Right ventricle myocardium inferior (tissue), 1 donor: ENCODE measurements at regions not wholly inside any gene's neighbourhood (a gene's known extent, or its start where the extent isn't known, plus 50 kb on each side); places are given as distances from the start of the nearest gene placed in this dataset.
"Not testable (repeated sequence)": the region's sequence is repeated elsewhere in the genome, so short reads cannot be mapped to it uniquely, and the experiment has no call there.

Experiments
- ATAC-seq: fragments of 200-7000 bp; cut with Tn5 transposase; one replicate; pipeline ENCODE4 v1.9.1; 2020; ENCODE audit warnings: mild to moderate bottlenecking, moderate library complexity
- DNase-seq: peaks from one replicate; pipeline ENCODE4 v3.0.0; 2021; ENCODE audit errors: missing footprints
- intact Hi-C: fragments of 100-400 bp; cut with DNase I; formaldehyde crosslinking; loops from one replicate; pipeline ENCODE4 v1.11.0; 2022
- donor health status: DM: no; HTN: yes; CAD: no; lungs with severe emphysema.

DNA sequence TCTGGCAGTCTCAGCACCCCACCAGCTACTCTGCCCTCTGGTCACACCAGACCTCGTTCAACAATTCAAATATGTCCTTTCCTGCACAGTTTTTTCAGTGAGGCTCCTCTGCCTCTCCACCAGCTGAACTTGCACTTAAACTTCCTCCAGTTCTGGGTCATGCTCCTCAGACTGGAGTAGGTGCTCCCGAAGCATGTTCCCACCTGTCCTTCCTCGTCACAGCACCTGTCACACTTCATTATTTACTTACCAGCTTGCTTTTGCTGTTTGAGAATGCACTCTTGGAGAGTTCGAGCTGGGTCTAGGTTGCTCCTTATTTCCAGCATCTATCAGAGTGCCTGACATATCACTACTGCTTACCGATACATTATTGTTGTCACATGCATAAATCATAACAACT lies 144.8 kb upstream of the TTC29 start:
- ATAC-seq, result no peak
- intact Hi-C loops, result loop anchor here (10.0 kb wide), 1 partner anchor 996 kb away; no protein-coding TSS in a partner anchor
- DNase-seq, result no peak

DNA sequence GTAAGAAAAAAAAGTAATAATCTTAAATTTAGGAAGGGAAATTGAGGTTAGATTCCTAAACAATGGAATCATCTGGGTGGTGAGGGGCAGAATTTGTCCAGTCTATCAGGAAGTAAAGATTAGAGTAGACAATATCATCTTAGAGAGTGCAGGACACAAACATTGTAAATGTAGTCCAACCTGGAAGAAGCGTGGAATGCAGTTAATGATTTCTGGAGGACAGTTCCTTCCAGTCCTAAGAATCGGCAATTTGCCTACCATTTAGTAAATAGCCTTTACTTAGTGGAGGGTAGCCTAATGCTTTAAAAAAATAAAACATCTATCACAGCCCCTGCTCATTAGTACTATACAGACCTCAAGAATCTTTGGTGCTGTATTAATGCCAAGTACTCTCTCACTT lies 147.5 kb upstream of the TTC29 start:
- intact Hi-C loops, result loop anchor here (10.0 kb wide), 1 partner anchor 998 kb away; no protein-coding TSS in a partner anchor
- ATAC-seq, result no peak

DNA sequence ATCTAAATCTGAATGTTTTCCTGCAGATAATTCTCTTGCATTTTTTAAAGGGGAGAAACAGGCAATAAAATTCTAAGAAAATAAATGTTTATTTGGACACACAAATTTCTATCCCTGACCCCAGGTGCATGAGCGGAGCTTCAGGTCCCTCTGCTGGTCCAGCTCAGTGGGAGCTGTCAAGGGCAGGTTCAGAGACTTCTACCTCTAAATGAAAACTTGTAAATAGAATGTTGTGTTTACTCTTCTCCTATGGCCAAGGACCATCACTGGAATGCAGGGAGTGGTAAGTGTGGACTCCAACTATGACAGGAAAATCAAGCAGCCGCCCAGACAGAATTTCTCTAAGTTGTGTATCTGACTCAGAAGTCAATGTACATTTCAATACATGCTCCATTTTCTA lies 148.6 kb upstream of the TTC29 start:
- DNase-seq (no peak), ATAC-seq (no peak)
- intact Hi-C loops, result loop anchor here (10.0 kb wide), 1 partner anchor 999 kb away; no protein-coding TSS in a partner anchor

More for the DNA sequence above, 147.5 kb upstream of the TTC29 start:
- DNase-seq, result no peak

DNA sequence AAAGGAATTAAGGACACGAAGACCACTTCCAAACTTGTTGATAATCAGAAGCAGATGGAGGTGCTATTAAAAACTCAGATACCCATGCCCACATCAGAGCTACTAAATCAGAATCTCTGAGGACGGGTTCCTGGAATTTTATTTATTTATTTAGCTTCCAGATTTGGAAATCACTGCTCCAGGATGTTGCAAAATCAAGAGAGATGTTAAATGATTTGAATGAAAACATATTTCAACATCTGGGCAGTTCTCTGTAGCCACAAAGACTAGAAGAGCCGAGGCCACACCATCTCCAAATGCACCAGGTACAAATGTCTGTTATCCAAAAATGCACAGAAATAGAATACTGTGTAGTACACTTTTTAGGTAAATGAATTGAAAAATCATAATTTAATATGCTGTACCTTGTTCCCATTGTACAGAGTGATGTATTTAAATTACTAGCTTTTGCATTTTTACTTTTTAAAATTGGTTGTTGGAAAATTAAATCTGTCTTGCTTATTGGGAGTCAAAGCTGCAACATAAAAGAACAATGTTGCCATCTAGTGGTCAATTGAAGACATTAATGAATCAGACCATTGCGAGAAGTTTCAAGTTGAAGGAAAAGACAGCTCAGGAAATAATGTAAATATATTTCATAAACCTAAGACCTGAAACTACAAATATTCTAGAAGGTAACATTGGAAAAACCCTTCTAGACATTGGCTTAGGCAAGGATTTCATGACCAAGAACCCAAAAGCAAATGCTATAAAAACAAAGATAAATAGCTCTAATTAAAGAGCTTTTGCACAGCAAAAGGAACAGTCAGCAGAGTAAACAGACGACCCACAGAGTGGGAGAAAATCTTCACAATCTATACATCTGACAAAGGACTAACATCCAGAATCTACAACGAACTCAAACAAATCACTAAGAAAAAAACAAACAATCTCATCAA lies 151.3 kb upstream of the TTC29 start:
- ATAC-seq (peak; percentile 26), DNase-seq (no peak)
- intact Hi-C loops, result loop anchor here (1.0 to 10.0 kb wide), 3 partner anchors 78 to 1002 kb away; no protein-coding TSS in a partner anchor

DNA sequence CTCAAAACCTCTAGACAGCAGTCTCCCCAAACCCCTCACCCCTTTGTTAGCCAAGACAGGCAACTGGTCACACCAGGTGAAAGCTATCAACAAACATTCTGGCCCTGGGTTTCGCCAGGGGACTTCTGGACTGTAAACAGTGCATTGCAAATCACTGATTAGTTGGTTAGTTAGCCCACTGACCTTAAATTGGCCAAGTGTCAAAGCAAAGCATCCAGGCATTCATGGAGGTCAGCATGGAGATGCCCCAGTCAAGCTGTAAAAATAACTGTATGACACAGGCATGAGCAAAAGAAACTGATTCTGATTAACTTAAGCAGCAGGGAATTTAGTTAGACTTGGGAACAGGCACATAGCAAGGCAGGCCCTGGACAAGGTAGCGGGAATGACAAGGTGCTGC lies 156.0 kb upstream of the TTC29 start:
- ATAC-seq, result no peak
- intact Hi-C loops, result no loop called here
- no peak for DNase-seq

DNA sequence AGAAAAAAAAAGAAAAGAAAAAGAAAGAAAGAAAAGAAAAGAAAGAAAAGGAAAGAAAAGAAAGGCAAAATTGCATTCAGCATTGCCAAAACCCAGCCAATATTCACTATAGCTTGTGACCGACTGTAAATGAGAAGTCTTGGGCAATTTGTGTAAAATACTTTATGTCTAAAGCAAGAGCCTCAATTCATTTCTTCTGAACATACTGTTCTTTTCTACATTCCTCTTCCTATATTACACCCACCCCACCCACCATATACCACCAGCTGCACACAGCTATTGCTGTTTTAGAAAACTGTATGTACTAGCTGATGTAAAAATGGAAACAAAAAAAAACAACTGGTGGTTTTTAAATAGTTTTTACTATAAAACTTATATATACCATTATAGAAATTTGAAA lies 156.9 kb upstream of the TTC29 start:
- DNase-seq, result no peak
- no peak for ATAC-seq
- intact Hi-C loops, result no loop called here

DNA sequence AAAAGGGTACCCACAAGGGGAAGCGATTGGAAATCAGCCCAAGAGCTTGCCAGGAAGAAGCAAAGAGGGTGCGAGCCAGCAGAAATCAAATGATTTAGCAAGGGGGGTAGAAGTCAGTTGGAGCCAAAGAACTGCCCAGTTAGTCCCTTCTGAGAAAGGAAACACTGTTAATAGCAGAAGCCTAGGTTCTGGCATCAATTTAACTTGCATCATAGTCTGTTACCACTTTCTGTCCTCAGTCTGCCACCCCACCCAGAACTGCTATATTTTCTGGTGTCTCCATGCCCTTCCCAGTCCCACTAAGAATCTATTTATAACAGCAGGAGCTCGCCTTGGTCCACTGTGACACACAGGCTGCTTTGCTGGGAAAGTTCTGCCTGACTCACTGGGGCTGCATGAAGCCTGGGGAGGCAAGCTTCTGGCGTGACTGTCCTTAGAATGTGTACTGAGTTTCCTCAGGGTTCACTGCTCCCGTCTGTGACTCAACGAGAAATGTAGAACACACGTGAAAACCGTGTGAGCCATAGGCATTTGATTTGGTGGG lies 157.8 kb upstream of the TTC29 start:
- intact Hi-C loops, result no loop called here
- DNase-seq (no peak), ATAC-seq (peak; percentile 95)

DNA sequence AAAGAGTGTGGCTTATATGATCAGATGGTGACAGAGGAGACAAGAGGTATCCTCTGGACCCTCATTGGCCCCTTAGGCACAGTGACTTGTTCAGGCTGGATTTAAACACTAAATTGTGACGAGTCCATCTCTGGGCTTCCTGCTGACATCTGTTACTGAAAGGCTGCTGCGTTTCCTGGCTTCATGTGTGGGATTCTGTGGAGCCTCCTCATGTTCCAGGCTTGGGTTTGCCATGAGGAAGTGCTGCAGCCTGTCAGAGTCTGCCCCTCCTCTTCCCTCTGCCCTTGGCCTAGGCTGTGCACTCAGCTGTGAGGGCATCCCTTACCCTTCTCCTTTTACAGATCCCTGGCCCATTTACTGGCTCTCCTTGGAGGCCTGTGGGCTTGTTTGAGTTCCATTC lies 159.1 kb upstream of the TTC29 start:
- DNase-seq (no peak), ATAC-seq (no peak)
- intact Hi-C loops, result no loop called here

DNA sequence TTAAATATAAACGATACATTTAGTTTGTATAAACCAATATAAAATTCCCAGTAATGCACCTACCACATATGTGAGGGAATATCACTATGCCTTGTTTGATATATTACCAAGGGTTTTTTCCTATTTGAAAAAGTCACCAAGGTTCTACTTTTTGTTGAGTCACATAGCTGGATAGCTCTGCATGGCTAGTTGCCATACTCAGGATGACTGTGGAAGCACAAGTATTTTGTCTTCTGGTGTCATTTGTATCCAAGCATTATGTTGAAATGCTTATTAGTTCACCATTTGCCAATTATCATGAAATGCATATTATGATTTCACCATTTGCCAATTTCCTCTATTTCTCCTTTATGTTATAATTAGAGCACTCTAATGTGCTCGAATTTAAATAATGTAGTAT lies 162.7 kb upstream of the TTC29 start:
- ATAC-seq (no peak), DNase-seq (no peak)
- intact Hi-C loops, result no loop called here

DNA sequence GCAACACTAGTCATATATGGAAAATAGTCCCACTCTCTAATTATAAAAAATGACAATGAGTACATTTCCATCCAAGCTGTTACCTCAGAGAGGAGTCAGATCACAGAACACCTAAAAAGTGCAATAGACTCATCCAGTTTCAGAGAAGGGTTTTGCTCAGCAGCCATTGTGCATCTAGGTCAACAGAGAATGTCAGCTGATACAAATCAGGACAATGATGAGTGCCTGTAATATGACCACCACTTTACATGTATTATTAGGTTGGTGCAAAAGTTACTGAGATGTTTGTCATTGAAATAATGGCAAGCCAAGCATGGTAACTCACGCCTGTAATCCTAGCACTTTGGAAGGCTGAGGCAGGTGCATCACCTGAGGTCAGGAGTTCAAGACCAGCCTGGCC lies 164.1 kb upstream of the TTC29 start:
- intact Hi-C loops, result loop anchor here (2.0 to 5.0 kb wide), 2 partner anchors 48 to 481 kb away; no protein-coding TSS in a partner anchor
- no peak for ATAC-seq
- no peak for DNase-seq

DNA sequence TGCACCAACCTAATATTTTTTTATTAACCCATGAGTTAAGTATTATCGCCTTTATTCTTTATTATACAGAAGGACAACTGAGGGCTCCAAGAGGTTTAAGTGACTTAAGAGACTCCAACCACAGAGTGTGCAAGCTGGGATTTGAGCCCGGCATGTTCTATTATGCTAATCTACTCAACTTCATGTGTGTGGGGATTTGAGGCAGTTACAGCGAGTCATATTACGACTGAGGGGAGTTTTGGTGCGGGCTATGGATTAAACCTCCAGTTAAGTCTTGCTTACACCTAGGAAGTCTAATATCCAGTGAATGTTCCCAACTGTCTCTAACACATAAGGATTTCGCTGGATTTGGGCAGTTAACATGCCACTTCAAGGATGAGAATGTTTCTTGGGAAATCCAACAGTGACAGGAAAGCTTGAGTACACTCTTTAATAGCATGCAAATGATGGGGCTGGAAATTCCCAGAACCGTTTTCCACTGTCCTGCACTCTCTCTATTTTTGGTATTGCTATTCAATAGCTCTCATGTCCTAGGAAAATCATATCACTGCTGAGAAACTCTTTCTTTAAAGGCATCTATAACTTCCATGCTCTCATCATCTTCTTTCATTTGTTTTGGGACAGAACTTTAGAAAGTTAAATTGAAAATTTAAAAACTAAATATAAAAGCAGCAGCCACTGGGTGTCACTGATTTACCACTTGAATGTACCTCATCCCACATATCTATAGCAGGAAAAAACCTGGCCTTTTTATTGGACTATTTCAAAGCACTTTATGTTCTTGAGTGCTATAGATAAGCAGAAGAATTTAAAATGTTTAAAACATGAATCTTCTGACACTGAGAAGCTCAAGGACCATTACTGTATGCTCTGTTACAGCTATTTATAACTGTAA lies 165.1 kb upstream of the TTC29 start:
- intact Hi-C loops, result loop anchor here (2.0 to 5.0 kb wide), 2 partner anchors 47 to 480 kb away; no protein-coding TSS in a partner anchor
- DNase-seq (no peak), ATAC-seq (no peak)

DNA sequence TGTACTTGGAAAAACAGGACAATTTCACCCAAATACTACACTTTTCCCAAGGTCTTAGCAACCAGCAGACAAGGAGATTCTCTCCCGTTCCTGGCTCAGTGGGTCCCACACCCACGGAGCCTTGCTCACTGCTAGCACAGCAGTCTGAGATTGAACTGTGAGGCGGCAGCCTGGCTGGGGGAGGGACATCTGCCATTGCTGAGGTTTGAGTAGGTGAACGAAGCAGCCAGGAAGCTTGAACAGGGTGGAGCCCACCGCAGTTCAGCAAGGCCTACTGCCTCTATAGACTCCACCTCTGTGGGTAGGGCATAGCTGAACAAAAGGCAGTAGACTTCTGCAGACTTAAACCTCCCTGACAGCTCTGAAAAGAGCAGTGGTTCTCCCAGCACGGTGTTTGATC lies 166.5 kb upstream of the TTC29 start:
- intact Hi-C loops, result loop anchor here (5.0 kb wide), 1 partner anchor 45 kb away; no protein-coding TSS in a partner anchor
- DNase-seq, ATAC-seq: not testable (repeated sequence)

DNA sequence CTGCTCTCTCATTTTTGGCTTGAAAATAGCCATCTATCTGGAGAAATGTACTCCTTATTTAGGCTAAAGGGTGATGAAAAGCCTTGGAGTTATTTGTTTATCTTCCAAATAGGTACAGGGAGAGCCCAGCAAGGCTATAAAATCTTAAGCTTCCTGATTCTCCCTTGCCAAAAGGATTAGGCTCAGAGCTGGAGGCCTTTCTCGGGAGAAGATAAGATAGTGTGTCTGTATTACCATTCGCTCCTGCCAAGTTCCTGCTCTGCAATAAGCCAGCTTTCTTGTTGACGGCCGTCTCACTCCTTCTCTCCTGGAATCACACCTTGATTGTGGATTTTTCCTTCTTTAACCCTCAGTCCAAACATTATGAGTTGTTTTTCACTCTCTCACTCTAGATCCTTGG lies 171.8 kb upstream of the TTC29 start:
- ATAC-seq, result peak; percentile 85
- intact Hi-C loops, result no loop called here
- DNase-seq, result no peak

DNA sequence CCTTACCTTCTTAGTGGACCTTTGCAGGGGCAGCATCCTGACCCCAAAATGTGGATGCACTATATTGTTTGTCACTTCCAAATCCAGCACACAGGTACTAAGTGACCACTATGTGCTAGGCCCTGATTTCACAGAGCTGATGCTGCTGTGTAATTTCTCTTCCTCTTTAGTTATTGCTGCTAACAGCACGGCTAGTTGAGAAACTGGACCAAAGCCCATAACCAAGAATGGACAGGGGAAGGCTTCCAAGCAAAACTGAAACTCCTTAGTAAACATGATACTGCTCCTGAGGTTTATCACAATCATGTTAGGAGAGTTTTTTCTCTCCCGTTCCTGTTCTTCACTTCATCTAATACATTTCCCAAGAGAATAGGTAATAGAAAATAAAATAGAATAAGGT lies 172.9 kb upstream of the TTC29 start:
- DNase-seq (no peak), ATAC-seq (peak; percentile 81)
- intact Hi-C loops, result no loop called here

DNA sequence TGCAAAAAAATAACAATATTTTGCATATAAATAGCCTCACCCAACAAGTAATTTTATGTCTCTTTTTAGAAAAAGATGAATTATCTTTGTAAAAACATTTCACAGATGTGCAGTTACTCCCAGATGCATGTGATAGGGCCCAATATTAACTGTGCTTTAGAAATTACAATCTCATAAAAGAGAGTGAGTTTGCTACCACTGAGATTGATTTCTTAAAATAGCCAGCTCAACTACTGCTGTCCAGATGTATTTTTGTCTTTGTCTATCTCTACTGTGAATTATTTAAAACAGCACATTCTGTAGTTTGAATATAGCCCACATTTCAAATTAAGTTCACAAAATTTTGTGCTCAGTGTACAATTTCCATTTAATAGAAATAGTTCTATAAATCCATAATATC lies 177.0 kb upstream of the TTC29 start:
- no peak for DNase-seq
- no peak for ATAC-seq
- intact Hi-C loops, result no loop called here

DNA sequence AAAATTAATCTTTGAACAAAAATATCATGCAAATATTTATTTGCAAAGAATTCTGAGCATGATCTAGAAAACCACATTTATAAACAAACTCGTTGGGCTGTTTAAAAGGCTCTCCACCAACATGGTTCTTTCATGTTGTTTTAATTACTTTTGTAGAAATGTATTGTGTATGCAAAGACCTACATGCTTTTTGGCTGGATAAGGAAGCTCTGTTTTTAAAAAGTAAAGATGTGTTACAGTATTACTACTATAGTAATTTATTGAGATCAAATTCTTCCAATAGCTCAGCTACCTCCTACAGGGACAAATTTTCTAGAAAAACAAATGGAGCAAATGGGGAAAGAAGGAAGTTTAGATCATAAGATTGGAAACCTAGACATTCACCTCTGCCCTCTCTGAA lies 177.5 kb upstream of the TTC29 start:
- intact Hi-C loops, result no loop called here
- DNase-seq (no peak), ATAC-seq (no peak)

DNA sequence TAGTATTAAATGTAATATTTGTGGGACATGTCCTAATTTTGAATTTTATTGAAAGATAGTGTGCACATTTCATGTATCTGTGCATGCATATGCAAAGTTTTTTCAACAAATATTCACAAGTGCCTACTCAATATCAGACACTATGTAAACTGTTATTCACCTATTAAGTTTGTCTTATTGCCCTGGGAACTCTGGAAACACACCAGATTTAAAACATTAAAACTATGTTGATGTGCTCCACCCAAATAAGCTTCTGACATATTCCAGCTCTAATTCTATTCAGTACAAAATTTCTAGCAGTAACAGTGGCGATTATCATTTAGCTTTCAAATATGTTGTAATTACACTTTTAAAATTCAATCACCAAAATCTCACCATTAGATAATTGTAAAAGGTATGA lies 183.1 kb upstream of the TTC29 start:
- intact Hi-C loops, result no loop called here
- no peak for DNase-seq
- ATAC-seq, result no peak

DNA sequence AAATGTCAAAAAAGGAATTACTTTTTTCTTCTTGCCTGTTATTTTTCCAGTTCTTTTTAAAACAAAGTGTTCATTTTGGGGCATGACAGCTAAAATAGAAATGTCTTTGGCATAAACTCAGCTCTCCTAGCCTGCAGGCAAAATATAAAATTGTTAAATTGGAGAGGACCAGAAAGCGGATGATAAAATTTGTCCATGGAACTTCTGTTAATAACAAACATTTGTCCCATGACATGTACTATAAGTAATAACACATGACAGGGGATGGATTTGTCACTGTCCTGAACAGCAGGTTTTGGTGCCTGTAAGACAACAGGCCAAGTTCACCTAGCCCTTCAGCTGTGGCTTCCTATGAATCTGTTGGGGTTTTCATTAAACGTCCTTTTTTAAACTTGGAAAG lies 184.0 kb upstream of the TTC29 start:
- no peak for DNase-seq

DNA sequence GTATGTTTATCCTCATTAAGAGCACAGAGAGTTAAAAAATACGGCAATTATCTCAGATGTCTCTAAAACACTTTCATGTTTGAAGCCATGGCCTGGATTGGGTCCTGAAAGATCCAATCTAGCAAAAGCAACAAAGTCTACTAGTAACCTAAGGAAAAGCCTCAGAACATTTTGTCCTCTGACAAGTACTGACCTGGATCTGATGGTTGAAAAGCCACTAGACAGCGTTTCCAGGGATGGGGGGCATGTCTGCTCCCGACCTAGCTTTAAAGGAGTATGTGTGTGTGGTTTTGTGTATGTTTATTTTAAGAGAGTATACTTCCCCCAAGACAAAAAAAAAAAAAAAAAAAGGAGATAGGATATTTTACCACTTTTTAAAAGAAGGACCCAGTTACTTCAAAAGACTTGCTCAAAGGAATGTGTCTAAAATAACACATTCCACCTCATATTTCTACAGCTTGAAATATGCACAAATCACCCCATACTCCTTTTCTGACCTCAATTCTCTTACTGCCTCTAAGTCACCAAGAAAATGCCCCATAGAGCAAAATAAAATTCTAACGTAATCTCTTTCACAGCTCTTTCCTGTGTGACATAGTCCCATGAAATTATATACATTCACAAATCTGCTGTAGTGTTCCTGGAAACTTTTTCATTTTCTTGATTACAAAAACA lies 189.0 kb upstream of the TTC29 start:
- no peak for ATAC-seq
- intact Hi-C loops, result no loop called here
- DNase-seq, result no peak

More for the DNA sequence above, 184.0 kb upstream of the TTC29 start:
- ATAC-seq, result no peak
- intact Hi-C loops, result no loop called here
